ENCODE measurements at regions not wholly inside any gene's neighbourhood (a gene's known extent, or its start where the extent isn't known, plus 50 kb on each side); places are given as distances from the start of the nearest gene placed in this dataset.

DNA sequence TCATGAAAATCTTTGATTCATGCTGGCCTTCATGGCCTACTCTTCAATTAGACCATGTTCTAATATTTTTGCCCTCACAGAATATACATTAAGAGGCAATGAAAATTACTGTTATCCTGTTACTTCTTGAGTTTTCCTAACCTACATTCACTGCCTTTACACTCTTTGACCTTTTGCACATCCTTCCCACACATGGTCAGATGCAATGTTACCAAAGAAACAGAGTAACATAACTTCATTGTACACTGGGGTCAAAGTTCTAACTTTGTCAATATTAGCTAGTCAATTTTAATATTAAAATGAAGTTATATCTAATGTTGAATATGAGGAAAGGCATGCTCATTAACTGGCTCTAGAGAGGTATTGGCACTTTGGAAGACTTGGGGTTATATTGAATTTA, 284.8 kb downstream of the TEX13C start:
- TF ChIP-seq POLR2AphosphoS5 (IDR thresholded peaks at IDR 0.05; ENCODE audit: borderline replicate concordance, low read depth, low read length) (no peak), EZH2 (IDR thresholded peaks at IDR 0.05) (no peak), FOXP2 (optimal IDR thresholded peaks at IDR 0.05; ENCODE audit: control extremely low read depth, extremely low read length, insufficient read depth) (no peak)
